Coronary artery (tissue), 2 donors: ENCODE measurements at regions not wholly inside any gene's neighbourhood (a gene's known extent, or its start where the extent isn't known, plus 50 kb on each side); places are given as distances from the start of the nearest gene placed in this dataset.
"Not testable (repeated sequence)": the region's sequence is repeated elsewhere in the genome, so short reads cannot be mapped to it uniquely, and the experiment has no call there.

Experiments
- DNase-seq: peaks from one replicate; pipeline ENCODE4 v3.0.0-alpha.2; 2017; ENCODE audit warnings: low spot score
- H3K27ac ChIP-seq, 2 donors: fragments of 200-600 bp; sonication (generic); one replicate each; pipeline ENCODE4 v1.5.1; 2016 to 2019
- H3K4me3 ChIP-seq: fragments of 200-600 bp; sonication (generic); 2 replicates; pipeline ENCODE4 v1.5.1; 2016; ENCODE audit warnings: mild to moderate bottlenecking, moderate library complexity
- CTCF ChIP-seq: fragments of 200-600 bp; sonication (generic); IDR thresholded peaks from one replicate; pipeline ENCODE4 v1.5.1; 2019; ENCODE audit warnings: antibody characterized with exemption

- no peak for DNase-seq
- TF ChIP-seq CTCF: no peak
- Histone ChIP-seq H3K4me3 (no peak overlapping the region), H3K27ac (no peak overlapping the region)
Observed at GRCh38 chr4:57974821-57975220, 864.6 kb upstream of the IGFBP7 start.

DNA sequence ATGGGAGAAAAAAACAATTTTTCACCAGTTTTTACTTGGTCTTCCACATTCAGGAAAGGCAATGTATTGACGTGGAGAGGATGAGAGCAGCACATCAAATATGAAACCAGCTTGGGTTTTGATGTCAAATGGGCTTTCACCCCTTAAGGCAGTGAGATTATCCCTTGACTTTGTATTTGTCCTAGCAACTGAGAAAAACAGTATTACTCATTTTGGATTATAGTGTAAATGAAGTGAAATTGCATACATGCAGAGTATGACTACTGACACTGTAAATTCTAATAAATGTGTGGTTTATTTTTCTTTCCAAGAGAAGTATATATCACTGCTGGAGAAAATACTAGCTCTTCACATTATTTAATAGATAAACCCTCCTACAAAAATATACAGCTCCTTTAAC lies 863.6 kb upstream of the IGFBP7 start:
- DNase-seq: no peak
- Histone ChIP-seq H3K27ac (no peak overlapping the region), H3K4me3 (no peak overlapping the region)
- TF ChIP-seq CTCF: no peak

DNA sequence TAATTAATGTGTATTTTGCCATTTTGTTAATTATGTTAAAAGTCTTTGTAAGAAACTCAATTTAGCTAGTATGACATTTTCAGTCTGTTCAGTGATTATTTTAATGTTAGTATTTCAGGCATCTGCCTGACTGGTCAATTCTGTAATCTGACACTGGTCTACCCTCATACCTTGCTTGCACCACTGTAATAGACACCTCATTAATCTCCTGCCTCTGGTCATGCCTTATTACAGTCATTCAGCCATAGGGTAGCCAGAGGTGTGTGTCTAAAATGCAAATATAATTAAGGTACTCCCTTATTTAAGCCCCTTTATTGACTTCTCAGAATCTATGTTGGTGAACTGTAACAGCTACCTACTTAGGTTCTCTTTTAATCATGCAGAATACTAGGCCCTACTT lies 861.1 kb upstream of the IGFBP7 start:
- no peak overlapping the region for H3K4me3 ChIP-seq
- TF ChIP-seq CTCF: no peak
- H3K27ac ChIP-seq: no peak overlapping the region
- no peak for DNase-seq

GRCh38 chr4:57966987-57967760 lies 857.0 kb upstream of the IGFBP7 start:
- Histone ChIP-seq H3K4me3 (no peak overlapping the region), H3K27ac (no peak overlapping the region)
- no peak for DNase-seq
- TF ChIP-seq CTCF: no peak

- H3K4me3 ChIP-seq, H3K27ac ChIP-seq, DNase-seq: not testable (repeated sequence)
Observed at GRCh38 chr4:57965431-57965830, 855.2 kb upstream of the IGFBP7 start.

DNA sequence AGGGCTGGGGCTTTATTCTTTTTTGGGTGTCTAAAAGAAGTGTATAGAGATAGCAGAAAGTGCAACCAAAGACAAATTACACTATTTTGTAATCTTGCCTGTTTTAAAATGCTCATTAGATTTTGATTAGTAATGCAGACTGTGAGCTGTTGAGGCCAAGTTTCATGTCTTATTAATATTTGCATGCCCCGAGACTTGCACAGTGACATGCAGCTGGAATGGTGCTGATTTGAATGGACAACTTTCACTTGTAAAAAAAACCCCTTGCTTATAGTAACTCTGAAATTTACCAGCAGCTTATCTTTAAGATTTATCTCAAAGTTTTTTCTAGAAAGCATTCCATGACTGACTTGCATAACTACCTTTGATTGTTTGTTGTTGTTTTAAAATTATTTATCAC lies 835.1 kb upstream of the IGFBP7 start:
- no peak for TF ChIP-seq CTCF
- Histone ChIP-seq H3K27ac (no peak overlapping the region), H3K4me3 (no peak overlapping the region)
- no peak for DNase-seq

DNA sequence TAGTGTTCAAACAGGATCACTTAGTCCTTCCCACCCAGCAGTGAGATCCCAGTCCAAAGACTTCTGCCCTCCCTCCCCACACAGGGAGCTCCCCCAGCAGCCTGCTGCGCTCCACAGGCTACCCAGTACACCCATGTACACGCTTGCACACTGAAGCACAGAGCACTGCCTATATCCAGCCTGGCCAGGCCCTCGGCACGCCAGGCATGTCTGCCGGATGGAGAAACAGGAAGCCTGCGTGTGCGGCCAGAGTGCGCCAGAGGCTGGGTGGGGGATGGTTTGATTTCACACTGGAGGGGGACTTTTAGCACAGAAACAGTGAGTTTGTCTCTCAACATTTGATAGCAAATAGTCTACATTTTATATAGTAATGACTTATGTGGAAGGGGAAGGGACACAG lies 833.5 kb upstream of the IGFBP7 start:
- Histone ChIP-seq H3K4me3 (no peak overlapping the region), H3K27ac (no peak overlapping the region)
- no peak for TF ChIP-seq CTCF
- DNase-seq: no peak

GRCh38 chr4:57937326-57937725 lies 827.1 kb upstream of the IGFBP7 start:
- H3K4me3 ChIP-seq: not testable (repeated sequence)

More at GRCh38 chr4:57937326-57937725, 827.1 kb upstream of the IGFBP7 start:
- not testable (repeated sequence) for H3K27ac ChIP-seq, DNase-seq
